B cell (primary cell): ENCODE measurements at regions not wholly inside any gene's neighbourhood (a gene's known extent, or its start where the extent isn't known, plus 50 kb on each side); places are given as distances from the start of the nearest gene placed in this dataset.

ENCODE experiments used
- ATAC-seq: fragments of 200-7000 bp; cut with Tn5 transposase; one replicate; pipeline ENCODE4 v1.10.0; 2021; ENCODE audit warnings: low read depth, mild to moderate bottlenecking, moderate number of reproducible peaks, moderate library complexity
- CTCF ChIA-PET: fragments of 350-600 bp; sonication (Branson Sonifier 250); formaldehyde crosslinking; loops from one replicate; lab custom pipeline; 2021; ENCODE audit warnings: antibody characterized with exemption, inconsistent platforms; lab: Charles Lee
- POLR2A ChIA-PET: fragments of 350-600 bp; sonication (Branson Sonifier 250); formaldehyde crosslinking; loops from one replicate; lab custom pipeline; 2021; ENCODE audit warnings: antibody characterized with exemption; lab: Charles Lee
- DNase-seq: peaks from one replicate; pipeline ENCODE4 v3.0.0; 2013
- H2AFZ ChIP-seq: 2 replicates; pipeline ENCODE4 v1.6.1; 2012; ENCODE audit warnings: mild to moderate bottlenecking, low read depth, low read length; ENCODE audit not compliant: insufficient read depth, poor library complexity, severe bottlenecking
- H3K27ac ChIP-seq, 2 donors: 1 replicate in 1 of 2; 2 replicates in 1 of 2; pipeline ENCODE4 v1.5.1; 2012 to 2013; ENCODE audit warnings: low read length in 2 of 2, mild to moderate bottlenecking in 2 of 2, moderate library complexity in 1 of 2
- H3K27me3 ChIP-seq, 4 experiments: fragments of 200-600 bp in 1 of 4; sonication (generic) in 1 of 4; replicated peaks in 1 of 4; 1 replicate in 2 of 4; 2 replicates in 2 of 4; pipeline versions ENCODE4 v1.6.1 to v1.7.0; 2013 to 2016; ENCODE audit warnings: low read length in 3 of 4, mild to moderate bottlenecking in 2 of 4, mixed read lengths in 1 of 4, moderate library complexity in 1 of 4; ENCODE audit not compliant: insufficient read depth in 4 of 4, control insufficient read depth in 3 of 4; ENCODE audit errors: control extremely low read depth in 1 of 4
- H3K36me3 ChIP-seq, 2 experiments: replicated peaks in 1 of 2; 1 replicate in 1 of 2; 2 replicates in 1 of 2; pipeline versions ENCODE4 v1.6.1 to v1.7.1; 2013; ENCODE audit warnings: low read length in 1 of 2; ENCODE audit not compliant: insufficient read depth in 2 of 2, control insufficient read depth in 1 of 2; ENCODE audit errors: control extremely low read depth in 1 of 2, extremely low read depth in 1 of 2
- H3K4me1 ChIP-seq, 2 donors: fragments of 200-600 bp in 1 of 2; sonication (generic) in 1 of 2; 1 replicate in 1 of 2; 2 replicates in 1 of 2; pipeline versions ENCODE4 v1.5.1 to v1.6.1; 2013 to 2017; ENCODE audit warnings: low read length in 2 of 2; ENCODE audit not compliant: control insufficient read depth in 2 of 2, insufficient read depth in 2 of 2
- H3K4me2 ChIP-seq: replicated peaks from 2 replicates; pipeline ENCODE3; 2012; ENCODE audit warnings: mild to moderate bottlenecking, low read depth, low read length; ENCODE audit not compliant: poor library complexity, severe bottlenecking
- H3K4me3 ChIP-seq, 5 experiments: fragments of 200-600 bp in 1 of 5; sonication (generic) in 1 of 5; 1 replicate in 3 of 5; 2 replicates in 2 of 5; pipeline versions ENCODE4 v1.5.1 to v1.7.0; 2011 to 2016; ENCODE audit warnings: low read length in 4 of 5, mild to moderate bottlenecking in 4 of 5, low read depth in 2 of 5, control low read depth in 1 of 5, moderate library complexity in 1 of 5; ENCODE audit not compliant: insufficient read depth in 1 of 5; ENCODE audit errors: control extremely low read depth in 1 of 5, extremely low read depth in 1 of 5
- H3K79me2 ChIP-seq: fragments of 200-600 bp; sonication (generic); one replicate; pipeline ENCODE4 v1.6.0; 2016; ENCODE audit warnings: low read length; ENCODE audit not compliant: control insufficient read depth, insufficient read depth
- H3K9ac ChIP-seq: fragments of 200-600 bp; sonication (generic); 2 replicates; pipeline ENCODE4 v1.6.1; 2017; ENCODE audit warnings: mild to moderate bottlenecking, low read length, moderate library complexity
- H3K9me3 ChIP-seq, 3 donors: one replicate each; pipeline versions ENCODE4 v1.6.1 to v1.7.1; 2013; ENCODE audit warnings: low read length in 2 of 3; ENCODE audit not compliant: control insufficient read depth in 2 of 3, insufficient read depth in 1 of 3; ENCODE audit errors: control extremely low read depth in 1 of 3
- H4K20me1 ChIP-seq: 2 replicates; pipeline ENCODE4 v1.6.0; 2012; ENCODE audit warnings: mild to moderate bottlenecking, low read length; ENCODE audit not compliant: insufficient read depth, control insufficient read depth, poor library complexity, severe bottlenecking
- H3K27ac Mint-ChIP-seq: one replicate; pipeline ENCODE4 v1.8.0; 2021; ENCODE audit warnings: mixed read lengths
- H3K27me3 Mint-ChIP-seq: one replicate; pipeline ENCODE4 v1.8.0; 2021; ENCODE audit warnings: mixed read lengths
- H3K4me1 Mint-ChIP-seq: one replicate; pipeline ENCODE4 v1.8.0; 2021; ENCODE audit warnings: mixed read lengths
- H3K4me3 Mint-ChIP-seq: one replicate; pipeline ENCODE4 v1.8.0; 2021; ENCODE audit warnings: mixed read lengths
- H3K9me3 Mint-ChIP-seq: one replicate; pipeline ENCODE4 v1.8.0; 2022; ENCODE audit warnings: mixed read lengths; ENCODE audit not compliant: insufficient read depth
- EZH2 ChIP-seq: IDR thresholded peaks from 2 replicates; pipeline ENCODE4 v1.6.1; 2012; ENCODE audit warnings: borderline replicate concordance, low read depth, mild to moderate bottlenecking, moderate library complexity, low read length; ENCODE audit not compliant: insufficient read depth, poor library complexity, severe bottlenecking
- WGBS: methylation state at CpG from one replicate; pipeline ENCODE4 v1.1.5; 2013; ENCODE audit warnings: missing lambda C conversion rate; ENCODE audit not compliant: insufficient coverage; 5-methylcytosine and 5-hydroxymethylcytosine counted together
- intact Hi-C: fragments of 100-400 bp; cut with micrococcal nuclease; formaldehyde crosslinking; loops from one replicate; pipeline ENCODE4 v1.10.0; 2022
- TF ChIP-seq, protein P1 (sequence below): fragments of 200-600 bp; IDR thresholded peaks from one replicate; pipeline ENCODE4 v1.8.0; 2022; ENCODE audit warnings: antibody characterized with exemption, mild to moderate bottlenecking

GRCh38 chr14:51535443-51536044, 116.2 kb upstream of the FRMD6 start:
- H3K9me3 Mint-ChIP-seq: peaks cover 2% of the 10 kb centered on the region
- no peak for DNase-seq
- intact Hi-C loops: no loop called here
- H3K4me2 ChIP-seq: no peak overlapping the region
- ATAC-seq: no peak
- no peak overlapping the region for H3K4me3 ChIP-seq
- TF ChIP-seq, protein P1, sequence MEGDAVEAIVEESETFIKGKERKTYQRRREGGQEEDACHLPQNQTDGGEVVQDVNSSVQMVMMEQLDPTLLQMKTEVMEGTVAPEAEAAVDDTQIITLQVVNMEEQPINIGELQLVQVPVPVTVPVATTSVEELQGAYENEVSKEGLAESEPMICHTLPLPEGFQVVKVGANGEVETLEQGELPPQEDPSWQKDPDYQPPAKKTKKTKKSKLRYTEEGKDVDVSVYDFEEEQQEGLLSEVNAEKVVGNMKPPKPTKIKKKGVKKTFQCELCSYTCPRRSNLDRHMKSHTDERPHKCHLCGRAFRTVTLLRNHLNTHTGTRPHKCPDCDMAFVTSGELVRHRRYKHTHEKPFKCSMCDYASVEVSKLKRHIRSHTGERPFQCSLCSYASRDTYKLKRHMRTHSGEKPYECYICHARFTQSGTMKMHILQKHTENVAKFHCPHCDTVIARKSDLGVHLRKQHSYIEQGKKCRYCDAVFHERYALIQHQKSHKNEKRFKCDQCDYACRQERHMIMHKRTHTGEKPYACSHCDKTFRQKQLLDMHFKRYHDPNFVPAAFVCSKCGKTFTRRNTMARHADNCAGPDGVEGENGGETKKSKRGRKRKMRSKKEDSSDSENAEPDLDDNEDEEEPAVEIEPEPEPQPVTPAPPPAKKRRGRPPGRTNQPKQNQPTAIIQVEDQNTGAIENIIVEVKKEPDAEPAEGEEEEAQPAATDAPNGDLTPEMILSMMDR: no peak
- TF ChIP-seq EZH2: no peak
- H3K4me1 Mint-ChIP-seq: no peaks in the 10 kb centered on the region
- H3K79me2 ChIP-seq: no peaks in the 10 kb centered on the region
- no peaks in the 10 kb centered on the region for H3K4me1 ChIP-seq
- H3K27ac Mint-ChIP-seq: no peak overlapping the region
- H3K9me3 ChIP-seq: peaks cover 3 to 6% (median 4%) of the 10 kb centered on the region in 3 donors
- no peak overlapping the region for H3K4me3 Mint-ChIP-seq
- H2AFZ ChIP-seq: no peak overlapping the region
- WGBS: 100% methylated on average over 1 of the region's 2 CpGs
- no peaks in the 10 kb centered on the region for H3K36me3 ChIP-seq
- no peak overlapping the region for H3K9ac ChIP-seq
- H3K27ac ChIP-seq: no peak overlapping the region
- peaks cover 15% of the 10 kb centered on the region for H3K27me3 Mint-ChIP-seq
- H4K20me1 ChIP-seq: no peaks in the 10 kb centered on the region
- H3K27me3 ChIP-seq: no peaks in the 10 kb centered on the region
- ChIA-PET CTCF (no interaction called here), POLR2A (no interaction called here)

DNA sequence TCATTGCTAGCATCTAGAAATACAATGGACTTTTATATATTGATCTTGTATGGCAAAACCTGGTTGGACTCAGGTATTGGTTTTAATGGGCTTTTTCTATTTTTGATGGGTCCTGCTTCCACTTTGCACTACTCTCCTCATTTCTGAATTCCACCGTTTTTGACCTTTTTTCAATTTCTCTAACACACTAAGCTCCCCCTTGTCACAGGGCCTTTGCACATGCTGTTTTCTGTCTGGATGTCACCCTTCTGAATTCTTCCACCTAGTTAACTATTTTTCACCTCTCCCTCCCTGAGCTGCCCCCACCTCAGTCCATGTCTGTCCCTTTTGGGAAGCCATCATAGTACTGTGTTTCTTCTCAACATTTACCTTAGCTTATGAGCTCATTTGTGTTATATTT, 112.7 kb upstream of the FRMD6 start:
- CTCF ChIA-PET: no interaction called here
- Histone ChIP-seq H3K27ac (no peak overlapping the region), H3K79me2 (no peaks in the 10 kb centered on the region), H3K36me3 (no peaks in the 10 kb centered on the region), H3K27me3 (no peaks in the 10 kb centered on the region), H2AFZ (no peak overlapping the region), H4K20me1 (no peaks in the 10 kb centered on the region), H3K4me2 (no peak overlapping the region), H3K4me3 (no peak overlapping the region), H3K9me3 (peaks cover 3 to 6% (median 4%) of the 10 kb centered on the region in 3 donors), H3K4me1 (no peaks in the 10 kb centered on the region), H3K9ac (no peak overlapping the region)
- H3K4me3 Mint-ChIP-seq: no peak overlapping the region
- POLR2A ChIA-PET: no interaction called here
- DNase-seq: no peak
- intact Hi-C loops: no loop called here
- TF ChIP-seq EZH2: no peak
- TF ChIP-seq, protein P1: no peak
- H3K27me3 Mint-ChIP-seq: peaks cover 12% of the 10 kb centered on the region
- H3K9me3 Mint-ChIP-seq: peaks cover 2% of the 10 kb centered on the region
- 75% methylated on average over 1 of the region's 1 CpG for WGBS
- H3K27ac Mint-ChIP-seq: no peak overlapping the region
- ATAC-seq: no peak
- H3K4me1 Mint-ChIP-seq: no peaks in the 10 kb centered on the region
